ENCODE measurements at regions not wholly inside any gene's neighbourhood (a gene's known extent, or its start where the extent isn't known, plus 50 kb on each side); places are given as distances from the start of the nearest gene placed in this dataset.

DNA sequence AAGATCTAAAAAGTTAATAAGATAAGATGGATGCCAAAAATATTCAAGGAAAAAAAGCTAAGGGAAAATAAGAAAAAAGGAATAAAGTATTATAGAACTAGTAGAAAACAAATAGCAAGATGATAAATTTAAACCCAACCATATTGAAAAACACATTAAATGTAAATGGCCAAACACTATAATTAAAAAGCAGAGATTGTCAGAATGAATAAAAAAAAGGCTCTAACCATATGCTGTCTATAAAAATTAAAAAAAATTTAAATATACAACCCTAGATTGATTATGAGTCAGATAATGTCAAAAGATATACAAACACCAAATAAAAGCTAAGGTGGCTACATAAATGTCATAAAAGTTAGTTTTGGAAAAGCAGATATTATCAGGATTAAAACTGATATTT lies 617.5 kb upstream of the SGCG start:
- DNase-seq: no peak

DNA sequence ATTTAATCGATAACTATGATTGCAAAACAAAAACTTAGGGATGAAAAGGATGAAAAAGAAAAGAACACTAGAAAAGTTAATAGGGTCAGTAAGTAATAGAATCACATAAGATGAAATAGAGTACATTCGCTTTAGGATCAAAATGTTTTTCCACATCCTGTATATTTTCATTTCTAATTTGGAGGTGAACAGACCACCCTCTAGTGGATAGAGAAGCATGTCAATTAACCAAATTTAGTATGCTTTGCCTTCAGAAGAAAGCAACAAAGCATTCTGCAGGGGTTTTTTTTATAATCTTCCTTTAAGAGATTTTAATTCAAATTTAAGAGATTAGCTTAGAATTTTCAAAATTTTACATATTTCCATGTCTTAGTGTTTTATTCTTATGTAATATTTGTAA lies 611.0 kb upstream of the SGCG start:
- no peak for DNase-seq

- DNase-seq: no peak
Measured at GRCh38 chr13:22589880-22590279, 590.9 kb upstream of the SGCG start.

- no peak for DNase-seq
Measured at GRCh38 chr13:22592515-22592914, 588.3 kb upstream of the SGCG start.

GRCh38 chr13:22594041-22594440 lies 586.7 kb upstream of the SGCG start:
- DNase-seq: no peak

GRCh38 chr13:22596171-22596863 lies 584.5 kb upstream of the SGCG start:
- DNase-seq: no peak

- DNase-seq: no peak
Measured at GRCh38 chr13:22599156-22599555, 581.6 kb upstream of the SGCG start.

DNA sequence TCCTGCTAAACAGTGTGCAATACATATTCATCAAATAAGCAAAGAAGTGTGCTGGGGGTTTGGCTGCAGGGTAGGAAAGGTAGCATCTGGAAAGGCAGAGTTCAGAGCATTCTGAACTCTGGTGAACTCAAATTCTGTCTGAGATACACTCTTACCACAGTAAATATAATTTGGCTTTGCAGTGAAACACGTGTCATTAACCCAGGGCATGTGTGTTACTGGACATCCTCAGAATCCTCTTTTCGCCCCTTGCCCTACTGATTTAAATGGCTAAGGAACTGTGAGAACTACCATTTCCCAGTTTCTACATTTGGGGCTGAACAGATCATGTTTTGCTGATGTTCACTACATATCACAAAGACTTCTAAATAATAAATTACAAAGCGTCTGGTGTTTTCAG lies 562.8 kb upstream of the SGCG start:
- no peak for DNase-seq

DNA sequence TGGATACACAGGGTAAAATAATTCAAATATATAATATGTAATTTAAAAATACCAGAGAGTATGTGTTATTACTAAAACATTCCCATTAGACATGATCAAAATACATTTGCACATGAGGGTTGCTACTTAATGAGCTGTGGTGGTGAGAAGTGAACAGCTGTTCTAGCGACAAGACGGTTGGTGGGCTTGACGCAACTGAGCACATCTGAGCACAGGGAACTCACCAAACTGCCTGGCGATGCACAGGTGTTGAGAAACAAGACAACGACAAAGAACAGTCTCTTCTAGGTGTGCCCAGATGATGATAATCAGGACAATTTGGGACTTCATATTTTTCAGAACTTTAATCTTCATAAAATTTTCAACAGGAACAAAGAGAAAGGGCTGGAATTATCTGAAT lies 555.1 kb upstream of the SGCG start:
- no peak for DNase-seq

DNA sequence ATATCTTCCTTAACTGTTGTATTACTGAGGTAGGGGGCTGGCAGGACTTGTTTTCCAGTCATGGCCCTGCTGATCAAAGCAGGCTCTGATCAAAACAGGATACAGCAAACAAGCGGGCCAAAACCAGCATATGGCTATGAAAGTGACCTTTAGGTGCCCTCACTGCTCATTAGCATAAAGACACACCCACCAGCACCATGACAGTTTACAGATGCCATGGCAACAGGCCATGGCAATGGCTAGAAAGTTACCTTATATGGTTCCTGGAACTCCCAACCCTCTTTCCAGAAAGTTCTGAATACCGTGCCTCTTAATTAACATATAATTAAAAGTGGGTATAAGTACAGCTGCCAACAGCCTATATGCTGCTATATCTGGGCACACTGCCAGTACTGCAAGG lies 551.4 kb upstream of the SGCG start:
- no peak for DNase-seq

- no peak for DNase-seq
Measured at GRCh38 chr13:22642088-22642487, 538.7 kb upstream of the SGCG start.

- DNase-seq: no peak
Measured at GRCh38 chr13:22644941-22645340, 535.8 kb upstream of the SGCG start.

DNA sequence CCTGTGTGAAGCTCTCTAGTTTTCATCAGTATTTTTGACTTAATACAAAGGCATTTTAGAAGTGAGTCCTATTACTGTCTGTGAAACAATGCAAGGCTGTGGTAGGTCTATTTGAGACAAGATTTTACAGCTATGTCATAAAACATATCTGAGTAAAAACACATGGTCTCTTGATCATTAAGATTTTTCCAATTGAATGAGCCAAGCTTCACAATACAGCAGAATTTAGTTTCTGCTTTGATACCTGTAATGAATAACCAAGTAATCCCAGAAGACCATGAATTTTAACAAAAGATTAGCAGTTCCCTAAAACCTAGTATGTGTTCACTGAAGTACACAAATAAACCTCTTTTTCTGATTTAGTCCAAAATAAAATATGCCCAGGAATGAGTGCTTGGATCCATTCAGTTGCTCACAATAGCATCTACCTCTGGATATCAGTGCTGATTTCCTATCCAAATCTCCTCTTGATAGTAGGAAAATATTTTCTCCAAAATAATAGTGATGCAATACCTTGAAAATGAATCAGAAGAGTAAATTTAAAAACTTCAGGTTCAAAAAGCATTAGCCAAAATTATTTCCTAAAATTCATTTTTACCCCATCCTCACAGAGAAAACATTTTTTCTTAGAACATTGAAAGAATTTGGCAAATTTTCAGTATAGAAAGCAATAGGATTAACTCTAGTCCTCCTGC lies 533.5 kb upstream of the SGCG start:
- no peak for DNase-seq

DNA sequence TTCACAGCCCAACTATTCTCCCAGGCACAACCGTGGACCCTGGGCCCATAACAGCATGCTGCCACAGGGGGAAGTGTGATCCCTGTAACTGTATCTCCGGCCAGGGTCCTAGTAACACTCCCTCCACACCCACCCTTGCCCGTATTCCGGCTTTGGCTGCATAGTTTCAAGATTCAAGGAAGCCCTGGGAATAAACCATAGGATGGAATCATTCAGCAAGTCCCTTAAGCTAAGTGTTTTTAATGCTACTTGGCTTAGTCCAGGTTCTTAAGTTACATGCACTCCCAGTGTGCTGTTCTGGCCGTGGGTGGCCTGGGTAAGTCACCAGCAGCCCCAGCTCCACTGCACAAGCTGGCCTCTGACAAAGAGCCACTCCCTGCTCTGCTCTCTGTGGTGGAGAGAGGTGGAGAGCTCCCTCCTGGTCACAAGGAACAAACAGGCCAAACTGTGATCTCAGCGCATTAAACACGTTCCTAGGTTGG lies 532.4 kb upstream of the SGCG start:
- no peak for DNase-seq

DNA sequence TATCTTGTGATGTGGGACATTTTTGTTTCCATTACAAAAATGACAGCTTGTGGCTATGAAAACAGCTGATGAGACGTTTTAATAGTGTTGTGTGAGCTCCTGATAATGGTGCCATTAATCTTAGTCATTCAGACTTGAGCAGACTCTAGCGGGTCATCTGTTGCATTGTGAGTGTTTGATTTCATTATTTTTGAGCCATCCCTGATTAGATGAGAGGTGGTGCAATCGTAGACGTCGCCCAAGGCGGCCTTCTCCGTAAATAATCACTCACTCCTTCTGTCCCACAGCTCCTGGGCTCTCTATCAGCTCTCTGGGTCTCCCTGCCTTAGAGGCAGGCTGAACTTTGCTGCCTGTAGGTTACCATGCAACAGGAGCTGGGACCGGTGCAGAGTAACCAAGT lies 528.0 kb upstream of the SGCG start:
- no peak for DNase-seq

DNA sequence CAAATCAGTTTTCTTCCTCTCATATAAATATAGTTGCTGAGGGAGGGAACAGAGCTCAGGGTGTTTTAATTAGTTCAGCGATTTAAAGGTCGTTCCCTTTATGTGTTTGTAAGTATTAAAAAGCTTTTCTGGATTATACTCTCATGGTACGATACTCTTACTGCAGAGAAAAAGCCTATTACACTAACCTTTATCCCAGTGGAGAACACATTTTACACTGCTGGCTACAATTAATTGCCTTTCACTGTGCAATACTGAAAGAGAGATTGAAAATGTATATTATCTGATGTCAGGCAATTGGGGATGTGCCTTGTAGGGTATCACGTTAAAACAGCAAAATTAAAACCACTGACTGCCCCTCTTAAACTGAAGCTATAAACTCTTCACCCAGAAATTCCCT lies 526.9 kb upstream of the SGCG start:
- DNase-seq: no peak

DNA sequence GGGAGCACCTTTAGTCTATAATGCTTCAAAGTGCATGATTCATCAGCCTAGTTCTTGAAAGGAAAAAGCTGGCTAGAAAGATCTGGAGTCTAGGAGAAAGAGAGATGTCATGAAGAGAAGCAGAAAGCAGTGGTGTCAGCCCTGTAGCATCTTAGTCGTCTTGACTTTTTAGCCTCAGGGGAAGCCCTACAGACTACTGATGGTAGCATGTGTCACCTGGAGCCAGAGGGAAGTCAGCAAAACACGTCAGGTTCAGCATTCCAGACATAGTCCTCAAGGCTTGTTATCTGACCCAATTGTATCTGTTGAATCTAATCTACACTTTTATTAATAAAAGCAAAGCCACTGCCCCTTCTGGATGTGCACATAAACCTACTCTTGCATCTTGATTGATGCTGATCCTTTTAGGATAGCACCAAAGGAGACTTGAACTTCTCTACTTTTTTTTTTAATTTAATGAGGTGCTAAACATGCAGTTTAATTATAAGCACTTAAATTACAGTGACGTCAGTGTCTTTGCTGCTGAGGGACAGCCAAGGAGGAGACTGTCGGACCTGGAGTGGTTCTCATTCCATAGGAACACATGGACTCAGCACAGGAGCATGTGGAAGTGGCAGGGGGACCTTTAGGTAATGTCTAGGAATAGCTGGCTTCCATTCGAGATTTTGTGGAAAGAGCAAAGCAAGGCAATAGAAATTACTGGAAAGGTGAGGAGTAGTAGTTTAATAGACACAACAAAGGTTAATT lies 525.5 kb upstream of the SGCG start:
- no peak for DNase-seq

DNA sequence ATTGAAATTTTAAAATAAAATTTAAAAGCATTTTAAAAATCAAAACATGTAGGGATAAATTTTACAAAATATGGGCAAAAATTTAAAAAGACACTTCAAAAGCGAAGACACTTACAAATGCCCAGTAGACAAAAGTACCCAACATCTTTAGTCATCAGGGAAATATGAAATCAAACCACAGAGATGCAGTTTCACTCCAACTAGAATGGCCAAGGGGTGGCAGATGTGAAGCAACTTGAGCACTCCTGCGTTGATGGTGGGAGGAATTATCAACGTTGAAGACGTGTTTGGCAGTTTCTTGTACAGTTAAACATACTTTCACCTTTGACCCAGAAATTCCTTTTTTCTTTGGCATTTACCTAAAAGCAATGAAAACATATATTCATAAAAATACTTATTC lies 518.0 kb upstream of the SGCG start:
- no peak for DNase-seq

GRCh38 chr13:22665506-22665905 lies 515.3 kb upstream of the SGCG start:
- DNase-seq: no peak

DNA sequence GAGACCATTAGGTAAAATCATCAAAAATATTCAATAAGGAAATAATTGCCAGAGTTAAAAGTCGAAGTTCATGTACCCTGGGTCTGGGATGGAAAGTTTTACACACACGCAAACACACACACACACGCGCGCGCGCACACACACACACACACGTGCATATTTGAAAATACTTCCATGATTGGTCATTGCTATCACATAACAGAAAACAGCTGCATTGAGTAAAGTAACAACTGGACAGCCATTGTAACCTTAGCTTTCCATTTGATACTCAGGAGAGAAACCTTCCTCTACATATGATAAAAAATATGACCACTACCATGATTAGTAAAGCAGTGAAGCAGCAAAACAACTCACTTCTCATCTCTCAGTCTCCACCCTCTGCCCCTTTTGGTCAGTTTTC lies 490.0 kb upstream of the SGCG start:
- DNase-seq: no peak

GRCh38 chr13:22693691-22694090 lies 487.1 kb upstream of the SGCG start:
- no peak for DNase-seq

DNA sequence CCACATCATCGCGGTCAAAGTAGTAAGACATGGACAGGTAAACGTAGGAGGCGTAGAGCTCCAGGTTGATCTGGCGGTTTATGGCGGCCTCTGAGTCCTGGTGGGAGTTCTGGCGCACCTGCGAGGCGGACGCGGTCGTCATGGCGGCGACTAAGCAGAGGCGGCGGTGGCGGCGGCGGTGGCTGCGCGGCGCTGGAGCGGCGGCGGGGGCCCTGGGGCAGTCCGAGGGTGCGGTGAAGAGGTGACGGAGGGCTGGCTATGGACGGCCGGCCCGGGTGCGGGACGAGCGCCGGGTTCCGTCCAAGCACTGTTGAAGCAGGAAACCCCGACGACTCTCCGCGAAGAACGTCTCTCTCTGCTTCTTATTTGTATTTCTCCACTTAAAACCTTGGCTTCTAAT lies 484.3 kb upstream of the SGCG start:
- no peak for DNase-seq

GRCh38 chr13:22698467-22698866 lies 482.3 kb upstream of the SGCG start:
- DNase-seq: no peak

- no peak for DNase-seq
Measured at GRCh38 chr13:22700246-22700887, 480.4 kb upstream of the SGCG start.

Measured in CD4-positive, alpha-beta T cell treated with Interleukin-1 beta for 1 hour (primary cell).